Endothelial cell of umbilical vein (primary cell): ENCODE measurements at regions not wholly inside any gene's neighbourhood (a gene's known extent, or its start where the extent isn't known, plus 50 kb on each side); places are given as distances from the start of the nearest gene placed in this dataset.

ENCODE experiments used
- BruUV-seq: library from RNA; stranded (reverse); fragments of 400-500 nt; replicated peaks from 2 replicates; lab custom pipeline; 2021; lab: Mats Ljungman, UMichigan
- CTCF ChIA-PET: fragments of 300-600, 350-600 bp; sonication (Branson Sonifier 250); formaldehyde crosslinking; loops from one replicate; lab custom pipeline; 2021; ENCODE audit warnings: antibody characterized with exemption, inconsistent platforms; lab: Charles Lee
- POLR2A ChIA-PET: fragments of 300-600, 350-600 bp; sonication (Branson Sonifier 250); formaldehyde crosslinking; loops from one replicate; lab custom pipeline; 2021; ENCODE audit warnings: antibody characterized with exemption, inconsistent platforms; lab: Charles Lee
- DNase-seq: peaks from one replicate; pipeline ENCODE4 v3.0.0-alpha.2; 2011; ENCODE audit warnings: low read depth, low spot score
- FAIRE-seq: peaks from 2 replicates; lab custom pipeline; 2011; peaks lifted over from hg19 to GRCh38; lab: Jason Lieb, UNC
- H2AFZ ChIP-seq: 2 replicates; pipeline ENCODE4 v1.6.0; 2012; ENCODE audit warnings: low read depth, low read length, control low read depth, inconsistent platforms
- H3K27ac ChIP-seq: 2 replicates; pipeline ENCODE4 v1.5.1; 2011; ENCODE audit warnings: low read depth, mild to moderate bottlenecking, control low read depth, low read length, moderate library complexity; ENCODE audit not compliant: insufficient read depth
- H3K27me3 ChIP-seq, 2 experiments: 2 replicates each; pipeline versions ENCODE4 v1.6.0 to v1.6.1; 2011; ENCODE audit warnings: low read length in 2 of 2, mixed read lengths in 1 of 2; ENCODE audit not compliant: control insufficient read depth in 2 of 2, insufficient read depth in 2 of 2
- H3K36me3 ChIP-seq, 2 experiments: 2 replicates in 1 of 2; 3 replicates in 1 of 2; pipeline ENCODE4 v1.5.1; 2011; ENCODE audit warnings: low read length in 2 of 2, mild to moderate bottlenecking in 1 of 2, moderate library complexity in 1 of 2; ENCODE audit not compliant: control insufficient read depth in 2 of 2, insufficient read depth in 2 of 2; ENCODE audit errors: extremely low read depth in 1 of 2
- H3K4me1 ChIP-seq: 3 replicates; pipeline ENCODE4 v1.5.1; 2011; ENCODE audit warnings: mild to moderate bottlenecking, low read length; ENCODE audit not compliant: control insufficient read depth, insufficient read depth; ENCODE audit errors: extremely low read depth
- H3K4me2 ChIP-seq: 2 replicates; pipeline ENCODE4 v1.6.1; 2011; ENCODE audit warnings: low read length, control low read depth, mixed read lengths; ENCODE audit not compliant: insufficient read depth
- H3K4me3 ChIP-seq, 3 experiments: fragments of 200-600 bp in 1 of 3; sonication (generic), shearing (Covaris generic) in 1 of 3; replicated peaks in 1 of 3; 2 replicates each; pipeline ENCODE4 v1.5.1; 2011 to 2016; ENCODE audit warnings: control low read depth in 3 of 3, low read length in 3 of 3, mild to moderate bottlenecking in 2 of 3, inconsistent platforms in 1 of 3, low read depth in 1 of 3, moderate library complexity in 1 of 3; ENCODE audit not compliant: insufficient read depth in 1 of 3
- H3K79me2 ChIP-seq: 2 replicates; pipeline ENCODE4 v1.6.0; 2012; ENCODE audit warnings: low read length, inconsistent platforms; ENCODE audit not compliant: control insufficient read depth, insufficient read depth
- H3K9ac ChIP-seq: replicated peaks from 2 replicates; pipeline ENCODE3; 2011; ENCODE audit warnings: low read length, control low read depth; ENCODE audit not compliant: insufficient read depth; ENCODE audit errors: extremely low read depth
- H3K9me1 ChIP-seq: replicated peaks from 3 replicates; pipeline ENCODE4 v1.6.0; 2011; ENCODE audit warnings: mild to moderate bottlenecking, low read length; ENCODE audit not compliant: control insufficient read depth, insufficient read depth; ENCODE audit errors: extremely low read depth
- H3K9me3 ChIP-seq: replicated peaks from 2 replicates; pipeline ENCODE4 v1.5.1; 2012; ENCODE audit warnings: low read length, inconsistent platforms; ENCODE audit not compliant: control insufficient read depth, insufficient read depth
- H4K20me1 ChIP-seq: replicated peaks from 2 replicates; pipeline ENCODE3; 2011; ENCODE audit warnings: mild to moderate bottlenecking, low read length; ENCODE audit not compliant: control insufficient read depth, insufficient read depth; ENCODE audit errors: extremely low read depth
- EZH2 ChIP-seq: IDR thresholded peaks from 2 replicates; pipeline ENCODE4 v1.6.1; 2012; ENCODE audit warnings: borderline replicate concordance, low read depth, mild to moderate bottlenecking, moderate library complexity, low read length, inconsistent platforms; ENCODE audit not compliant: severe bottlenecking
- FOS ChIP-seq: IDR thresholded peaks from 2 replicates; pipeline ENCODE4 v1.6.1; 2011; ENCODE audit warnings: mild to moderate bottlenecking, low read length, moderate library complexity, borderline replicate concordance; ENCODE audit not compliant: insufficient read depth
- GATA2 ChIP-seq: IDR thresholded peaks from 2 replicates; pipeline ENCODE4 v1.7.0; 2011; ENCODE audit warnings: low read depth, mild to moderate bottlenecking, moderate library complexity, mixed read lengths, low read length; ENCODE audit not compliant: insufficient read length, insufficient read depth
- JUN ChIP-seq: IDR thresholded peaks from 2 replicates; pipeline ENCODE4 v1.6.1; 2011; ENCODE audit warnings: borderline replicate concordance, low read depth; ENCODE audit not compliant: insufficient read length, insufficient read depth
- MAX ChIP-seq: IDR thresholded peaks from 2 replicates; pipeline ENCODE4 v1.6.1; 2011; ENCODE audit not compliant: insufficient read depth, insufficient read length
- MYC ChIP-seq: IDR thresholded peaks from one replicate; pipeline ENCODE4 v1.6.1; 2011; ENCODE audit warnings: mild to moderate bottlenecking, low read depth, low read length
- POLR2A ChIP-seq: IDR thresholded peaks from 2 replicates; pipeline ENCODE4 v1.6.1; 2012; ENCODE audit warnings: low read depth, mild to moderate bottlenecking, control low read depth, low read length
- POLR2AphosphoS5 ChIP-seq: IDR thresholded peaks from 2 replicates; pipeline ENCODE4 v1.6.1; 2012; ENCODE audit warnings: low read depth, mild to moderate bottlenecking, control low read depth, low read length, moderate library complexity; ENCODE audit not compliant: insufficient read depth
- dilution Hi-C: fragments of 300-500 bp; cut with MboI; formaldehyde crosslinking; loops from one replicate; pipeline ENCODE4 v1.15.0; 2019; ENCODE audit warnings: low sequenced_read_pairs; ENCODE audit not compliant: extremely low pct_ligation_motif_present
- intact Hi-C: fragments of 100-400 bp; cut with micrococcal nuclease; formaldehyde crosslinking; loops from one replicate; pipeline ENCODE4 v1.10.0; 2022
- TF ChIP-seq, protein P1 (sequence below), 2 donors: IDR thresholded peaks; 1 replicate in 1 of 2; 2 replicates in 1 of 2; pipeline ENCODE4 v1.5.1; 2011; ENCODE audit warnings: low read length in 2 of 2, mild to moderate bottlenecking in 2 of 2, moderate library complexity in 2 of 2, control low read depth in 1 of 2, inconsistent platforms in 1 of 2, low read depth in 1 of 2; ENCODE audit not compliant: insufficient read depth in 1 of 2; ENCODE audit errors: extremely low read depth in 1 of 2

- FAIRE-seq (no peak), DNase-seq (no peak)
- ChIA-PET CTCF (no interaction called here), POLR2A (no interaction called here)
- intact Hi-C loops: no loop called here
- H3K36me3 ChIP-seq: no peaks in the 10 kb centered on the region
- H3K9me1 ChIP-seq: no peaks in the 10 kb centered on the region
- H3K79me2 ChIP-seq: no peaks in the 10 kb centered on the region
- BruUV-seq: no TSS peak
- dilution Hi-C loops: no loop called here
- no peak overlapping the region for H3K4me2 ChIP-seq
- TF ChIP-seq, protein P1, sequence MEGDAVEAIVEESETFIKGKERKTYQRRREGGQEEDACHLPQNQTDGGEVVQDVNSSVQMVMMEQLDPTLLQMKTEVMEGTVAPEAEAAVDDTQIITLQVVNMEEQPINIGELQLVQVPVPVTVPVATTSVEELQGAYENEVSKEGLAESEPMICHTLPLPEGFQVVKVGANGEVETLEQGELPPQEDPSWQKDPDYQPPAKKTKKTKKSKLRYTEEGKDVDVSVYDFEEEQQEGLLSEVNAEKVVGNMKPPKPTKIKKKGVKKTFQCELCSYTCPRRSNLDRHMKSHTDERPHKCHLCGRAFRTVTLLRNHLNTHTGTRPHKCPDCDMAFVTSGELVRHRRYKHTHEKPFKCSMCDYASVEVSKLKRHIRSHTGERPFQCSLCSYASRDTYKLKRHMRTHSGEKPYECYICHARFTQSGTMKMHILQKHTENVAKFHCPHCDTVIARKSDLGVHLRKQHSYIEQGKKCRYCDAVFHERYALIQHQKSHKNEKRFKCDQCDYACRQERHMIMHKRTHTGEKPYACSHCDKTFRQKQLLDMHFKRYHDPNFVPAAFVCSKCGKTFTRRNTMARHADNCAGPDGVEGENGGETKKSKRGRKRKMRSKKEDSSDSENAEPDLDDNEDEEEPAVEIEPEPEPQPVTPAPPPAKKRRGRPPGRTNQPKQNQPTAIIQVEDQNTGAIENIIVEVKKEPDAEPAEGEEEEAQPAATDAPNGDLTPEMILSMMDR (IDR thresholded peaks at IDR 0.05; ENCODE audit: extremely low read depth in 1 of 2, insufficient read depth in 1 of 2, low read depth in 1 of 2, low read length in 2 of 2): no peak
- TF ChIP-seq JUN (no peak), POLR2A (no peak), POLR2AphosphoS5 (no peak), MYC (no peak), GATA2 (no peak), EZH2 (no peak), FOS (no peak), MAX (no peak)
- no peak overlapping the region for H3K4me3 ChIP-seq
- H3K27me3 ChIP-seq: no peaks in the 10 kb centered on the region
- no peak overlapping the region for H2AFZ ChIP-seq
- no peak overlapping the region for H3K9ac ChIP-seq
- no peaks in the 10 kb centered on the region for H3K4me1 ChIP-seq
- H3K27ac ChIP-seq: no peak overlapping the region
- no peaks in the 10 kb centered on the region for H4K20me1 ChIP-seq
- peaks cover 1% of the 10 kb centered on the region for H3K9me3 ChIP-seq
These were observed 488.0 kb upstream of the CYLC2 start for GRCh38 chr9:102507044-102507687.
